Trophoblast cell (in vitro differentiated cells and primary cell): ENCODE measurements at regions not wholly inside any gene's neighbourhood (a gene's known extent, or its start where the extent isn't known, plus 50 kb on each side); places are given as distances from the start of the nearest gene placed in this dataset.
A peak's percentile ranks its signal among the peaks of the same experiment; 100 is the strongest.

ENCODE experiments used
- DNase-seq, 2 donors: peaks; one replicate each; pipeline ENCODE4 v3.0.0-alpha.2; 2016
- H2AFZ ChIP-seq: 2 replicates; pipeline ENCODE4 v1.6.1; 2013; ENCODE audit warnings: low read length, moderate library complexity, mild to moderate bottlenecking; ENCODE audit not compliant: insufficient read depth, poor library complexity
- H2AK5ac ChIP-seq: 2 replicates; pipeline ENCODE4 v1.6.1; 2013; ENCODE audit warnings: mild to moderate bottlenecking, low read length
- H2BK120ac ChIP-seq: 2 replicates; pipeline ENCODE4 v1.6.1; 2013; ENCODE audit warnings: low read length, mild to moderate bottlenecking, moderate library complexity; ENCODE audit not compliant: insufficient read depth, poor library complexity
- H2BK12ac ChIP-seq: 2 replicates; pipeline ENCODE4 v1.6.1; 2013; ENCODE audit warnings: mild to moderate bottlenecking, low read length, moderate library complexity
- H2BK5ac ChIP-seq: 2 replicates; pipeline ENCODE4 v1.6.1; 2013; ENCODE audit warnings: low read length, low read depth, moderate library complexity, mild to moderate bottlenecking; ENCODE audit not compliant: poor library complexity
- H3K14ac ChIP-seq: 2 replicates; pipeline ENCODE4 v1.6.1; 2013; ENCODE audit warnings: mild to moderate bottlenecking, low read length
- H3K18ac ChIP-seq: 2 replicates; pipeline ENCODE4 v1.6.1; 2013; ENCODE audit warnings: mild to moderate bottlenecking, low read length
- H3K23ac ChIP-seq: 2 replicates; pipeline ENCODE4 v1.6.1; 2013; ENCODE audit warnings: low read length
- H3K27ac ChIP-seq: 2 replicates; pipeline ENCODE4 v1.5.1; 2013; ENCODE audit warnings: low read depth, mild to moderate bottlenecking, inconsistent platforms, low read length, moderate library complexity
- H3K27me3 ChIP-seq: 2 replicates; pipeline ENCODE4 v1.6.1; 2013; ENCODE audit warnings: inconsistent platforms, mild to moderate bottlenecking, low read length, moderate library complexity; ENCODE audit not compliant: insufficient read depth
- H3K36me3 ChIP-seq, 2 experiments: 1 replicate in 1 of 2; 2 replicates in 1 of 2; pipeline ENCODE4 v1.6.1; 2013; ENCODE audit warnings: low read length in 2 of 2, mild to moderate bottlenecking in 2 of 2, moderate library complexity in 1 of 2; ENCODE audit not compliant: insufficient read depth in 2 of 2, control insufficient read depth in 1 of 2
- H3K4ac ChIP-seq: 2 replicates; pipeline ENCODE4 v1.6.1; 2013; ENCODE audit warnings: low read depth, mild to moderate bottlenecking, low read length, moderate library complexity
- H3K4me1 ChIP-seq, 2 experiments: 1 replicate in 1 of 2; 2 replicates in 1 of 2; pipeline ENCODE4 v1.6.1; 2013; ENCODE audit warnings: low read length in 2 of 2, mild to moderate bottlenecking in 2 of 2, moderate library complexity in 1 of 2; ENCODE audit not compliant: insufficient read depth in 2 of 2, control insufficient read depth in 1 of 2
- H3K4me2 ChIP-seq: 2 replicates; pipeline ENCODE4 v1.6.1; 2013; ENCODE audit warnings: inconsistent platforms, mild to moderate bottlenecking, low read length, moderate library complexity
- H3K4me3 ChIP-seq: 2 replicates; pipeline ENCODE4 v1.5.1; 2013; ENCODE audit warnings: mild to moderate bottlenecking, low read depth, low read length, inconsistent platforms
- H3K79me1 ChIP-seq: one replicate; pipeline ENCODE4 v1.6.1; 2013; ENCODE audit warnings: low read length
- H3K79me2 ChIP-seq: 2 replicates; pipeline ENCODE4 v1.6.1; 2013; ENCODE audit warnings: low read length, mild to moderate bottlenecking; ENCODE audit not compliant: control insufficient read depth, insufficient read depth, poor library complexity
- H3K9ac ChIP-seq: 2 replicates; pipeline ENCODE4 v1.6.1; 2013; ENCODE audit warnings: mild to moderate bottlenecking, low read length
- H3K9me3 ChIP-seq: 2 replicates; pipeline ENCODE4 v1.6.1; 2013; ENCODE audit warnings: low read depth, mild to moderate bottlenecking, control low read depth, inconsistent platforms, low read length; ENCODE audit not compliant: insufficient read depth
- H4K12ac ChIP-seq: 2 replicates; pipeline ENCODE4 v1.6.1; 2013; ENCODE audit warnings: low read depth, mild to moderate bottlenecking, low read length, moderate library complexity
- H4K8ac ChIP-seq: 2 replicates; pipeline ENCODE4 v1.6.1; 2013; ENCODE audit warnings: low read depth, mild to moderate bottlenecking, low read length, moderate library complexity
- H4K91ac ChIP-seq: one replicate; pipeline ENCODE4 v1.6.1; 2013; ENCODE audit warnings: low read depth, mild to moderate bottlenecking, low read length, moderate library complexity
- WGBS: extraction: QIAGEN DNeasy Blood & Tissue Kit; methylation state at CpG from one replicate; pipeline ENCODE4 v1.1.7; 2013; ENCODE audit warnings: missing lambda C conversion rate; ENCODE audit not compliant: insufficient read length, insufficient coverage; ENCODE audit errors: extremely low coverage; 5-methylcytosine and 5-hydroxymethylcytosine counted together

DNA sequence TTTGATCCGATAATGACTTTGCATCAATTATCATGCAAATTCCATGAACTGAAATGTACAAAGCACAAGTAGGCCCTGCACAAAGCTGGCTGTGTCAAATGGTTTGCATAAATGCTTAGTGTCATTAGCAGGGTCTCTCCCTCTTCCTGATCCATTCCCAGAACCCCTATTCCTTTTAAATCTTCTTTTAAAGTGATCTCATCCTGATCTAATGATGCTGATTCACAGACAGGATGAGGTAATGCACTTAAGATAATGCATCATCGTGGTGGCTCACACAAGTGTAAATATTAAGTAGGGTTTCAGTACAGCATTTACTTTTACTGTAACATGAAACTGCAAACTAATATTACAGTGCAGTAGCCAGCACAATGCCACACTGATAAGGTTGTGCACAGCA lies 304.8 kb upstream of the SOX11 start:
- no CpG with 5 or more reads among the region's 2 CpGs for WGBS
- Histone ChIP-seq H2AK5ac (no peak overlapping the region), H3K27me3 (no peaks in the 10 kb centered on the region), H3K27ac (no peak overlapping the region), H3K4me2 (no peak overlapping the region), H3K9me3 (no peaks in the 10 kb centered on the region), H4K12ac (no peak overlapping the region), H4K91ac (no peak overlapping the region), H3K18ac (no peak overlapping the region), H4K8ac (no peak overlapping the region), H3K36me3 (no peaks in the 10 kb centered on the region), H3K79me2 (no peaks in the 10 kb centered on the region), H2AFZ (no peak overlapping the region), H2BK5ac (no peak overlapping the region), H3K4ac (no peak overlapping the region), H3K9ac (no peak overlapping the region), H3K14ac (no peak overlapping the region), H2BK120ac (no peak overlapping the region), H3K23ac (no peak overlapping the region), H3K4me1 (no peaks in the 10 kb centered on the region), H3K79me1 (no peaks in the 10 kb centered on the region), H2BK12ac (no peak overlapping the region), H3K4me3 (no peak overlapping the region)
- DNase-seq = no peak

DNA sequence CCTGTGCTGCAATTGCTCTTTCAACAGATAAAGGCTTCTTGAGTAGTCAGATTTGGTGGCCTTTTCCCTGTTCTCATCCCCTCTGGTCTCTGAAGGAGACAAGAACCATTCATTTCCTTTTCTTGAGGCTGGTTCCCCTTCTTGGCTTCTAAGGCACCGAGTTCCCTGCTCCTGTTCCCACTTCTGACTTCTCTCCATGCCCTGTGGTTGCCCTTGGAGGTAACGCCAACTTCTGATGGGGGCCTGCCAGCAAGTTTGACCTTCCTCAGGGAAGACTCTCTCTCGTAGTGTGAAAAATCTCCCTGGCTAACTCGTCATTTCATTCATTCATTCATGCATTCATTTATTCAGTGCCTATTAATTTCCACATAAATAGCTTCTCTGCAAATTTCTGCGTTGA lies 302.4 kb upstream of the SOX11 start:
- no peak overlapping the region for H3K4ac ChIP-seq
- no peak overlapping the region for H2BK120ac ChIP-seq
- no peak overlapping the region for H3K23ac ChIP-seq
- DNase-seq = no peak
- no peak overlapping the region for H2BK12ac ChIP-seq
- no peak overlapping the region for H3K27ac ChIP-seq
- H3K36me3 ChIP-seq = no peaks in the 10 kb centered on the region
- H3K14ac ChIP-seq = no peak overlapping the region
- H3K9ac ChIP-seq = no peak overlapping the region
- no peaks in the 10 kb centered on the region for H3K9me3 ChIP-seq
- no peak overlapping the region for H2AFZ ChIP-seq
- no peak overlapping the region for H4K8ac ChIP-seq
- no CpG with 5 or more reads among the region's 5 CpGs for WGBS
- H3K4me2 ChIP-seq = no peak overlapping the region
- no peak overlapping the region for H2AK5ac ChIP-seq
- H3K4me1 ChIP-seq = no peaks in the 10 kb centered on the region
- no peak overlapping the region for H3K18ac ChIP-seq
- H2BK5ac ChIP-seq = no peak overlapping the region
- H3K27me3 ChIP-seq = no peaks in the 10 kb centered on the region
- no peak overlapping the region for H3K4me3 ChIP-seq
- no peaks in the 10 kb centered on the region for H3K79me2 ChIP-seq
- H4K12ac ChIP-seq = no peak overlapping the region
- H3K79me1 ChIP-seq = no peaks in the 10 kb centered on the region
- no peak overlapping the region for H4K91ac ChIP-seq

DNA sequence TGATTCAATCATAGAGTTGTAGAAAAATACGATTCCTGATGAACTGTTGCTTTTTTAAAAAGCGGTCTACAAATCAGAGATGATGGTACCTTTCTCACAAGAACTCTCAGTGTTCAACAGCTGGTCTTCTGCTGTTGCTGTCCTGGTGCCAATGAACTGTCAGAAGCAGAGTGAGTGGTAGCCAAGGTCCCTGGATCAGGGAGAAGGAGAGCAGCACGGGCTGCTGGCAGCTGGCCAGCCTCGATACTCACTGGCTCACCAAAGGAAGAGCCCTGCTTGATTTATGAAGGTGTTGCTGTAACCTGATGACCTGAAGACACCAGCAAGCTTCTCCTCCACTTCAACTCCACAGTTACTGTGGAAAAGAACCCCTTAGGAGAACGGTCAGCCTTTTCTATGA lies 300.8 kb upstream of the SOX11 start:
- no CpG with 5 or more reads among the region's 5 CpGs for WGBS
- H4K8ac ChIP-seq = no peak overlapping the region

DNA sequence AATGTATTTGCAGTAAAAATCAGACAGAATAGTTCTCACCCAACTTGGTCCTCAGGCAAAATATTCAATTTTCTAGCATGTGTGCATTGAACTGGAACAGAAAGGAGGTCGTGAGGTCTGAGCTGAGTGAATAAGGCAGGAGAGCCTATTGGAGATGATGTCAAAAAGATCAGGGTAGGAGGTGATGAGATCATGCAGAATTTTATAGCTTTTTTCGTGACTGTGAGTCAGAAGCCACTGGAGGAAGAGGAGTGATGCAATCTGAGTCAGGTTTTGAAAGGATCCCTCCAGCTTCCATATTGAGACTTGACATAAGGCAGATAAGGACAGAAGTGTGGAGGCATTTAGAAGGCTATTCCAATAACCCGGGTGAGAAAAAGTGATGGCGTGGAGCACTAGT lies 299.5 kb upstream of the SOX11 start:
- Histone ChIP-seq H3K4me3 (no peak overlapping the region), H2AK5ac (no peak overlapping the region), H3K23ac (no peak overlapping the region), H3K9me3 (no peaks in the 10 kb centered on the region), H4K91ac (no peak overlapping the region), H3K79me1 (no peaks in the 10 kb centered on the region), H2BK120ac (no peak overlapping the region), H4K12ac (no peak overlapping the region), H3K4me1 (no peaks in the 10 kb centered on the region), H3K27me3 (no peaks in the 10 kb centered on the region), H3K9ac (no peak overlapping the region), H2AFZ (no peak overlapping the region), H3K79me2 (no peaks in the 10 kb centered on the region), H2BK5ac (no peak overlapping the region), H3K18ac (no peak overlapping the region), H3K36me3 (no peaks in the 10 kb centered on the region), H3K4ac (no peak overlapping the region), H3K27ac (no peak overlapping the region), H3K14ac (no peak overlapping the region), H3K4me2 (no peak overlapping the region), H4K8ac (no peak overlapping the region), H2BK12ac (no peak overlapping the region)
- no CpG with 5 or more reads among the region's 4 CpGs for WGBS
- DNase-seq = peak; percentile 2 to 56

More for the DNA sequence above, 300.8 kb upstream of the SOX11 start:
- no peak overlapping the region for H3K4me3 ChIP-seq
- H3K14ac ChIP-seq = no peak overlapping the region
- no peaks in the 10 kb centered on the region for H3K27me3 ChIP-seq
- H3K9ac ChIP-seq = no peak overlapping the region
- H3K27ac ChIP-seq = no peak overlapping the region
- H3K18ac ChIP-seq = no peak overlapping the region
- H3K23ac ChIP-seq = no peak overlapping the region
- no peak overlapping the region for H2BK120ac ChIP-seq
- no peaks in the 10 kb centered on the region for H3K79me1 ChIP-seq
- H3K4me1 ChIP-seq = no peaks in the 10 kb centered on the region
- H3K79me2 ChIP-seq = no peaks in the 10 kb centered on the region
- H2BK5ac ChIP-seq = no peak overlapping the region
- H3K36me3 ChIP-seq = no peaks in the 10 kb centered on the region
- no peak overlapping the region for H4K12ac ChIP-seq
- H3K4ac ChIP-seq = no peak overlapping the region
- no peak overlapping the region for H2BK12ac ChIP-seq
- no peak overlapping the region for H3K4me2 ChIP-seq
- H3K9me3 ChIP-seq = no peaks in the 10 kb centered on the region
- no peak overlapping the region for H4K91ac ChIP-seq
- no peak overlapping the region for H2AK5ac ChIP-seq
- H2AFZ ChIP-seq = no peak overlapping the region
- no peak for DNase-seq
